GM15510 (cell line): ENCODE measurements at regions not wholly inside any gene's neighbourhood (a gene's known extent, or its start where the extent isn't known, plus 50 kb on each side); places are given as distances from the start of the nearest gene placed in this dataset.

Experiments
- POLR2A ChIP-seq: IDR thresholded peaks from 3 replicates; pipeline ENCODE4 v1.6.1; 2011; ENCODE audit warnings: borderline replicate concordance; ENCODE audit not compliant: insufficient read length; ENCODE audit errors: extremely low read depth

DNA sequence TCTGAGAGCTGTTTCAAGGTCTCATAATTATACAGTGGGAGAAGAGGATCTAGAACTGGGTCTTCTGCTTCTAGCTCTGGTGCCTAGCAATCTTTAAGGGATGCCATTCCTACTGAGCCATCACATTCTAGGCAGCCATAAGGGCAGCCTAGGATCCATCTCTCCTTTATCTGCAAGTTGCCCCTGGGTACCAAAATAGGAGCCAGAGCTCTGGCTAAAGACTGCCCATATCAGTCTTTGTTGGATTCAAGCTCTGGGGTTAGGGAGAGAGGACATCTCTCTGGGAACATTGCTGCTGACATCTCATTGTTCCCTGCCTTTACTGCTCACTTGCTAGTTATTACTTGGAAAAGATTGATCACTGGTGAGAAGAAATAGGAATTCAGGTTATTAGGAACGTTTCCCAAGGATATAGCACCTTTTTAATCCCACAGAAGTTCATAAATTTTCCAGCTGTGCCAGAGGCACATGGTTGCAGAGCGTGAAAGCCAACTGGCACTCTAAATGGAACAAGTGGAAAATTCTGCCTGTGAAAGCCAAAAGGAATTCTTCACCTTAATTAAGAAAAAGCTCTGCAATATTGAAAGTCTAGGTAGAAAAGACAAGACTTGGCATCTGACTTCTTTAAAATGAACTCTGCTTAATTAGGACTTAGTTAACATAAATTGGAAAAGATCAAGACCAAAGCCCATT is 102.2 kb downstream of the CDC42EP3 start:
- TF ChIP-seq POLR2A, result no peak

DNA sequence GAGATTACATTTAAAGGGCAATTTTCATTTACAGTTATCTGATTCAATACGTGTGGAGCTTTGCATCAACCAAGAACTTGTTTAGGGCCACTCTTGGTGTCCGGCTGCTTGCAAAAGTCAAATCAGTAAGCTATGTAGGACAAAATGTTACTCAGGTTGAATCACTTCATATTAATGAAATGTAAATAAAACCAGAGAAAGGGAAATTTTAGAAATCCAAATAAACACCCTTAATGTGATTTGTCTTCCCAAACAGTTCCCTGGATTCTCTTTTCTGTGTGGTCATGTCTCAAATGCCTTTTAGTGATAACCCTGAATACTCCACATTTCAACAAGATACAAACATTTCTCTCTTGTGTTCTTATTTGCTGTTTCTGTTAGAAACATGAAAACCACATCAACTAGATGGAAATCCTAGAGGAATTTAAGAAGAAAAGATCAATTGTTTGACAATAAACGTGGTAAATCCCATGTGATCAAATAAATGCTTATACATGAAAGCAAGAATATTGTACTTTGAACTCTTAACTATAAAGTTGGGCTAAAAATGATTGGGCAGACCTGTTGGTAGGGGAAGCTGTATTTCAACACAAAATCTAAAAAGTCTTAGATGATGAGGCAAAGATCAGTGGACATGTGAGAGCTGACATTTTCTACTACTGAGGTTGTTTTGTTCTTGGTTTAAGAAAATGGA is 101.3 kb downstream of the CDC42EP3 start:
- TF ChIP-seq POLR2A, result no peak

DNA sequence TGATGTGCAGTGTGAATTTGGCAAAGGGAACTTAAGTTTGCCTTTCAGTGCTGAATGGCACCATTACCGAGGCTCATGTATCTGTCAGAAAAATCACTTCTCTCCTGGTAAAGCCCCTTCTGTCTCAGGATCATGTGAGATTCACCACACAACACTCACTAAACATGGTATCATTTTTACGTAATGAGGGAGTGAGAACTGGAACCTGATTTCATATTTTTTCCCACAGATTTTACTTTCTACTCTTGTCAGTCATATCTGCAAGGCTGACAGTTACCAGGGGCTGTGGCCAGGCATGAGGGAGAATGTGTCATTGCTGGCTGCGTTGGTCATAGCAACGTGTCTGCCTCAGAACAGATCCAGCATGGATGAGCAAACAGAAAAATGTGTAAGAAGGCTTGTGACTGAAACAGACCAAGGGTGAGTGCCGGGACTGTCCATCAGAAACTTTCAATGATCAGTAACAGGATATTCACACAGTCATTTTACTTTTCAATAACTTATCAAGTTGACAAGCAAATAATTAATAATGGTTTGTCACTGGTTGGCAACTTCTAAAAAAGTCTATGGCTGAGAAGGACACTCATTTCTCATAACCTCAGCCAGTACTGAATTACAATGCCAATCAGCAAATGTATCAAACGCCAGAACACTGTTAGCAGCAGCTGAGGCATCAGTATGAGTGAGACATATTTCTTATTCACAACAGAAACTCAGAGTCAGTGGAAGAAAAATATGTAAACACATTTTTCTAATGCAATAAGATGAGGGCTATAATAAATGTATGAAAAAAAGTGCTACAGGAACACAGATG is 100.5 kb downstream of the CDC42EP3 start:
- peak; percentile 9 for TF ChIP-seq POLR2A

DNA sequence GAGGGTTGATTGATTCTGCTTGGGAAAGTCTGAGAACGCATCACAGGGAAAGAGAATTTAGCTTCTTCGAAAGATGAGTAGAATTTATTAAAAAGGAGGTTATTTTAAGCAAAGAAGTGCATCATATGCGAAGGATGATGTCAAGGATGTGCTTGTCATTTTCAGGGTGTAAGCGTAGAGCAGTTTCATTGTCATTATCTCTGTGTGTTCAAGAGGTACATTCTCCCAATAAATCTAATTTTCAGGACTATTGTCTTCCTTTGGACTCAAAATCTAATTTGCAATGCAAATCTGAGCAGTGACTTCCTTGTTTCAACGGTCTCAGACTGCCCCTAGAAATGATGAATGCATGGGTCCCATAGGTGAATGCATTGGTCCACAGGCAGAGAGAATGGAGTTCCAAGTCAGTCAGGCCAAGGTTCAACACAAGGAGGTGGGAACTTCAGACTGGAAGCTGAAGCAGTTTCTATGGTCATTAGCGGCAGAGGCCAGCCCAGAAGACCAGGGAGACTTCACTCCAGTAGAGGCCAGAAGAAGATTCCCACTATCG is 99.8 kb downstream of the CDC42EP3 start:
- no peak for TF ChIP-seq POLR2A

DNA sequence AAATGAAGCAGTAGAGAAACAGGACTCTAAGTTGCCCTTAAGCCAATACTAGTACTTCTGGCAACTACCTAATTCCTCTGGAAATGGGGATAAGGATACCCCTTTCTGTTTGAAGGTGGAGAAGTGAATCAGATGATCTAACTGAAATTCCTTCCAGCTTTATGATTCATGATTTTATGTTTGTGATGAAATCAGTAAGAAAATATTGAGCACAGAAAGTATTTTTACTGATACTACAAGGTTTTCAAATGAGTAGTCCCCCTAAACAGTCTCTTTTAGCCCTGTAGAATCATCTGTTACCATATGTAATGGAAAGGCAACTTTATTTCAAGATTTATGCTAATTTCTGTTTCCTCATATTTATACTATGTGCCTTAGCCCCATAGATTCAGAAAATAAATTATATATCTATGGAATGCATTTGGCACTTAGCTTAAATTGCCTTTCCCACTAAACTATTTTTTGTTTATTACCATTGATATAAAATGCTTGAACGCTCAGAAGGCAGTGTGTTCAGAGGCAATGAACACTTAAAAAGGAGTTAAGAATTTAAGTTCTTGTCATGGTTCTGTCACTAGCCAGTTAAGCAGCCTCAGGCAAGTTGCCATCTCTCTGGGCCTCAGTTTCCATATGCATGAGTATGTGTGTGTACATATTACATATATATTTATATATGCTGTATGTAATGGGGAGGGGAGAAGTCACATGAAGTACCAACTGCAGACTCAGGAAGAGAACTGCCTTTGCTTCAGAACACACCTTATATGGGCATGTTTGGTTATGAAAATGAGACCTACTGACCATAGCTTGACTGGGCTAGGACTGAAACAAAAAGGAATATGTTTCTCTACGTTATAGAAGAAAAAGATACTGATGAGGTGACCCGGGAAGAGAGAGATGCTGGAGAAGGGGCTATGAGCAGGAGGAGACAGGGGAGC is 97.7 kb downstream of the CDC42EP3 start:
- no peak for TF ChIP-seq POLR2A

- no peak for TF ChIP-seq POLR2A
These were observed 95.7 kb downstream of the CDC42EP3 start for GRCh38 chr2:37575780-37576179.

DNA sequence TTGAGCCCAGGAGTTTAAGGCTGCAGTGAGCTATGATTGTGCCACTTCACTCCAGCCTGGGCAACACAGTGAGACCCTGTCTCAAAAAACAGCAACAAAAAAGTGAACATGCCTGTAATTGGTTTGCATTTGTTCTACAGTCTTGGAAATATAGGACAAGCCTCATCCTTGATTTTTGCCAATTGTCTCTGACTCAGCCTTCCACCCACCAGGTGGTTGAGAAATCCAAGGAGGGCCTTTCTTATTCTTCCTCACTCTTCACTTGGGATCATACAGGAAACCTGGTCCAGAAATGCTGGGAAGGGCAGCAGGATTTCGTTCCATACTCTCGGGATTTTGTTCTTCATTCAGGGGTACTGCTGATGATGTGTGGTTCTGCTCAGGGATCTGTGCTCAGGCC is 94.6 kb downstream of the CDC42EP3 start:
- TF ChIP-seq POLR2A, result no peak

- no peak for TF ChIP-seq POLR2A
These were observed 92.2 kb downstream of the CDC42EP3 start for GRCh38 chr2:37579192-37579713.

GRCh38 chr2:37581433-37581832 is 90.0 kb downstream of the CDC42EP3 start:
- no peak for TF ChIP-seq POLR2A

DNA sequence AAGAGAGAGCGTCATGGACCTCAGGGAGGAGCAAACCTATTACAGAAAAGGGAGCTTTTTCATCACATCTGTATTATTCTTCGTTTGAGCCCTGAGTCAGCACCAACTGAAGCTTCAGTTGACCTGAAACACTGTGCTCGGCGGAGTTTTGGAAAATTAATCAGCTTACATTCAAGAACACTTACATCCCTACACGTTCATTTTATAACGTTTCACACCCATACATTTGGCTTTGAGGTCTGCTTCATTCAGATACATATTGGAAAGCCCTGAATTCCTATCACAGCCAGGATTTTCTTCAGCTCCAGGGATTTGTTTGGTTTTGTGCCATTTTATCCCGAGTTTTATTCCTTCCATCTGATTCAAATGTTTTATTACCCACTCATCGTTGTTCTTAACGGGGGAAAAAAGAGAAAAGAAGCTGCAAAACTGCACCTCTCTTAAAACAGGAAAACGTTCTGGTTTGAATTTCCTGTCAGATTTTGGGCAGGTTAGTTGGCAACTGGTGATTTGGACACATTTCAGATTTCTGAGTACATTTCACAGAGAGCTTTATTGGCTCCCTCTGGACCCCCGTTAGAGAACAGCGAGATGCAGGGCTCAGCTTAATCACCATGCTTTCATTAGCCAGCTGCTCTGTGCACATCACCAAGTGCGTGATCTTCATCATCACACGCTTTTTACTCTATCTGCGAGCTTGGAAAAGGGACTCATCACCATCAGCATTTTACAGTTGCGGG is 88.8 kb downstream of the CDC42EP3 start:
- TF ChIP-seq POLR2A, result no peak

DNA sequence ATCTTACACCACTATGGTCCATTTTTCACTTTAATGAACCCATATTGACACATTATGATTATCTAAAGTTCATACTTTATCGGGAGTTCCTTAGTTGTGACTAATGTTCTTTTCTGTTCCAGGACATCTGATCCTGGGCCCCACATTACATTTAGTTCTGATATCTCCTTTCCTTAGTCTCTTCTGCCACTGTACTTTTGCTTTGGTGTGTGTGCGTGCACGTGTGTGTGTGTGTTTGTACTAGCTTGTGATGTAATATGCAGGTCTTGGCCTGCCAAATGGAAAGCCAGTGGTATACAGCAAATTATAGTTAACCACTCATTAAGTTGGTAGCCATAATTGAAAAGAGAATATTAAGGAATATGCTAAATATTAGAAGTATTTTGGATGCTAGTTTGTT is 88.0 kb downstream of the CDC42EP3 start:
- TF ChIP-seq POLR2A, result no peak

DNA sequence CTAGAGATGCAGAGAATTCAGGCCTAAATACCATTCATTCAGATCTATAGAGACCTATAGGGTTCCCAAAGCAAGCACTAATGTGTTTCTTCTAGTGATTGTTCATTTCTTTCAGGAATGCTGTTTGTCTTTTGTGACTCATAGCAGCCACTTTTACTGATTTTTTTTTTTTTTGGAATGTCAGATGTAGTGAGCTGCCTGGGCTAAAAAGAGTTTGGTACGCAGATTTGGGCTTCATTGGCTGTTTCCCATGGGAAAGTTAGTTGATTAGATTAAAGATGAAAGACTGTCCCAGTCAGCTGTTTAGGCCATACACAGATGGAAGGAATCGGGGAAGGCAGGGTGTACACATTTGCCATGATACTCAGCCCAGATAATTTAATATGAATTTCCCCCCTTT is 87.6 kb downstream of the CDC42EP3 start:
- TF ChIP-seq POLR2A, result no peak

DNA sequence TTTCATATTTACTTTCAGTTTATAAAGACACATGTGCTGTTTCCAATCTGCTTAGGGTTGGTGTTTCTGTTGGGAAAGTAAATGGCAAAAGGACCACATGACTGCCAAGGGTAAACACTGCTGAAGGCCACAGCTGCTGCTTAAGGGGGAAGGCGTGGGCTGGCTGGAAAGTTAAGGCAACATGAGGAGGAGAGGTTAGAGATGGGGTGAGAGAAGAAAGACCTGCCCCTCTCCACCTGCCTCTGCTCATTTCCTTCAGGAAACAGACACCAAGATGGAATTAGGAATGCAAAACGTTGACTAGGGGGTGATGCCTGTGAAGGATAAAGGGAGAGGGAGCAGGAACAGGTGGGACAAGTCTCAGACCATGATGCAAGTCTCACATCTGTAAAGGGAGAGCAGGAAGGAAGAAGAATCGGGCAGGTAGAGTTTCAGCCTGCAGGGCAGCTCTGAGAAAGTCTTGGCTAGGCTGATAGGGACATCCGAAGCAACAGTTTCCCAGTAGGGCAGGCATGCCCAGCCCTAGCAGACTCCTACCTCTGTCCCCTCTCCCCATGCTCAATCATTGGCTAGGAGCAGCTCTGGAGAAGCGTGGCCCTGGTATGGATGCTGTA is 86.0 kb downstream of the CDC42EP3 start:
- TF ChIP-seq POLR2A, result peak; percentile 39
